SU-DHL-6 (cell line): ENCODE measurements at regions not wholly inside any gene's neighbourhood (a gene's known extent, or its start where the extent isn't known, plus 50 kb on each side); places are given as distances from the start of the nearest gene placed in this dataset.

Experiments used
- H2AFZ ChIP-seq: fragments of 200-600 bp; sonication (generic); 2 replicates; pipeline ENCODE4 v1.6.1; 2014; ENCODE audit warnings: low read depth, mild to moderate bottlenecking, moderate library complexity, mixed read lengths, antibody characterized with exemption, low read length; ENCODE audit not compliant: severe bottlenecking
- H3F3A ChIP-seq: fragments of 200-600 bp; shearing (Covaris generic); 2 replicates; pipeline ENCODE4 v1.6.0; 2016; ENCODE audit warnings: antibody characterized with exemption, mild to moderate bottlenecking; ENCODE audit not compliant: insufficient read depth
- H3K27ac ChIP-seq: fragments of 200-600 bp; sonication (generic); 2 replicates; pipeline ENCODE4 v1.5.1; 2016; ENCODE audit warnings: low read depth, mild to moderate bottlenecking, low read length, moderate library complexity, mixed read lengths
- H3K27me3 ChIP-seq: fragments of 200-600 bp; sonication (generic), shearing (Covaris generic); 2 replicates; pipeline ENCODE4 v1.6.0; 2014; ENCODE audit warnings: mild to moderate bottlenecking, low read length
- H3K36me3 ChIP-seq: fragments of 200-600 bp; sonication (generic); 2 replicates; pipeline ENCODE4 v1.6.1; 2014; ENCODE audit warnings: mild to moderate bottlenecking, low read length, mixed read lengths
- H3K4me2 ChIP-seq: fragments of 300-600, 200-600 bp; shearing (Covaris generic), sonication (generic); 2 replicates; pipeline ENCODE4 v1.6.0; 2014; ENCODE audit warnings: low read length, low read depth, mild to moderate bottlenecking; ENCODE audit not compliant: poor library complexity, severe bottlenecking
- H3K4me3 ChIP-seq: fragments of 200-600 bp; sonication (generic); 2 replicates; pipeline ENCODE4 v1.5.1; 2014; ENCODE audit warnings: antibody characterized with exemption, low read length, mild to moderate bottlenecking, mixed read lengths; ENCODE audit not compliant: insufficient read depth, poor library complexity, severe bottlenecking
- H3K79me2 ChIP-seq: fragments of 200-600 bp; sonication (generic); 2 replicates; pipeline ENCODE4 v1.6.1; 2014; ENCODE audit warnings: mild to moderate bottlenecking, low read length, moderate library complexity; ENCODE audit not compliant: insufficient read depth
- H3K9ac ChIP-seq: fragments of 200-600 bp; sonication (generic); 2 replicates; pipeline ENCODE4 v1.7.0; 2014; ENCODE audit warnings: mild to moderate bottlenecking, low read length
- H3K9me2 ChIP-seq: fragments of 200-600 bp; sonication (generic); replicated peaks from 2 replicates; pipeline ENCODE4 v1.6.1; 2014; ENCODE audit warnings: low read length; ENCODE audit not compliant: insufficient read depth
- H3K9me3 ChIP-seq: fragments of 200-600 bp; sonication (generic); 2 replicates; pipeline ENCODE4 v1.6.1; 2014; ENCODE audit warnings: low read length, mixed read lengths; ENCODE audit not compliant: insufficient read depth
- H4K20me1 ChIP-seq: fragments of 200-600 bp; sonication (generic); 2 replicates; pipeline ENCODE4 v1.6.1; 2014; ENCODE audit warnings: low read depth, mild to moderate bottlenecking, antibody characterized with exemption, low read length, moderate library complexity, mixed read lengths
- EZH2phosphoT487 ChIP-seq: fragments of 200-600 bp; sonication (generic), shearing (Covaris generic); conservative IDR thresholded peaks from 2 replicates; pipeline ENCODE4 v1.6.1; 2018; ENCODE audit warnings: mild to moderate bottlenecking, antibody characterized with exemption, low read length, moderate library complexity, mixed read lengths
- TF ChIP-seq, protein P1 (sequence below): fragments of 200-600 bp; sonication (generic); IDR thresholded peaks from one replicate; pipeline ENCODE4 v1.5.1; 2017; ENCODE audit warnings: antibody characterized with exemption, mild to moderate bottlenecking, low read length, moderate library complexity; ENCODE audit not compliant: insufficient read depth, poor library complexity, severe bottlenecking

DNA sequence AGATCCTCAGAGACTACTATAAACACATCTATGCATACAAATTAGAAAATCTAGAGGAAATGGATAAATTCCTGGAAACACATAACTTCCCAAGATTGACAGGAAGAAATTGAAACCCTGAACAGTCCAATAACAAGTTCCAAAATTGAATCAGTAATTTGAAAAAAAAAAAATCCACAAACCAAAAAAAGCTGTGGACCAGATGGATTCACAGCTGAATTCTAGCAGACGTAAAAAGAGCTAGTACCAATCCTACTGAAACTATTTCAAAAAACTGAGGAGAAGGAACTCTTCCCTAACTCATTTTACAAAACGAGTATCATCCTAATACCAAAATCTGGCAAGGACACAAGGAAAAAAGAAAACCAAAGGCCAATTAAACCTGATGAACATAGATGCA lies 77.0 kb upstream of the FXR1 start:
- Histone ChIP-seq H3K36me3 (no peaks in the 10 kb centered on the region), H3K27me3 (no peaks in the 10 kb centered on the region), H3K4me2 (no peak overlapping the region), H3K9ac (no peak overlapping the region), H3K9me3 (no peaks in the 10 kb centered on the region), H3K79me2 (no peaks in the 10 kb centered on the region), H3K9me2 (no peaks in the 10 kb centered on the region), H3K27ac (no peak overlapping the region), H4K20me1 (no peaks in the 10 kb centered on the region), H3K4me3 (no peak overlapping the region), H2AFZ (no peak overlapping the region), H3F3A (no peaks in the 10 kb centered on the region)
- TF ChIP-seq EZH2phosphoT487: no peak
- TF ChIP-seq, protein P1, sequence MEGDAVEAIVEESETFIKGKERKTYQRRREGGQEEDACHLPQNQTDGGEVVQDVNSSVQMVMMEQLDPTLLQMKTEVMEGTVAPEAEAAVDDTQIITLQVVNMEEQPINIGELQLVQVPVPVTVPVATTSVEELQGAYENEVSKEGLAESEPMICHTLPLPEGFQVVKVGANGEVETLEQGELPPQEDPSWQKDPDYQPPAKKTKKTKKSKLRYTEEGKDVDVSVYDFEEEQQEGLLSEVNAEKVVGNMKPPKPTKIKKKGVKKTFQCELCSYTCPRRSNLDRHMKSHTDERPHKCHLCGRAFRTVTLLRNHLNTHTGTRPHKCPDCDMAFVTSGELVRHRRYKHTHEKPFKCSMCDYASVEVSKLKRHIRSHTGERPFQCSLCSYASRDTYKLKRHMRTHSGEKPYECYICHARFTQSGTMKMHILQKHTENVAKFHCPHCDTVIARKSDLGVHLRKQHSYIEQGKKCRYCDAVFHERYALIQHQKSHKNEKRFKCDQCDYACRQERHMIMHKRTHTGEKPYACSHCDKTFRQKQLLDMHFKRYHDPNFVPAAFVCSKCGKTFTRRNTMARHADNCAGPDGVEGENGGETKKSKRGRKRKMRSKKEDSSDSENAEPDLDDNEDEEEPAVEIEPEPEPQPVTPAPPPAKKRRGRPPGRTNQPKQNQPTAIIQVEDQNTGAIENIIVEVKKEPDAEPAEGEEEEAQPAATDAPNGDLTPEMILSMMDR: no peak

GRCh38 chr3:180836766-180837165 lies 75.7 kb upstream of the FXR1 start:
- H3K79me2 ChIP-seq: no peaks in the 10 kb centered on the region
- H4K20me1 ChIP-seq: no peaks in the 10 kb centered on the region
- H3F3A ChIP-seq: no peaks in the 10 kb centered on the region
- no peak overlapping the region for H3K9ac ChIP-seq
- TF ChIP-seq, protein P1: no peak
- no peak for TF ChIP-seq EZH2phosphoT487
- H3K4me3 ChIP-seq: no peak overlapping the region
- no peak overlapping the region for H2AFZ ChIP-seq
- H3K4me2 ChIP-seq: no peak overlapping the region
- no peaks in the 10 kb centered on the region for H3K9me3 ChIP-seq
- no peaks in the 10 kb centered on the region for H3K9me2 ChIP-seq
- H3K27me3 ChIP-seq: no peaks in the 10 kb centered on the region; the same call in 1 of the 2 replicates
- H3K36me3 ChIP-seq: no peaks in the 10 kb centered on the region
- H3K27ac ChIP-seq: no peak overlapping the region

DNA sequence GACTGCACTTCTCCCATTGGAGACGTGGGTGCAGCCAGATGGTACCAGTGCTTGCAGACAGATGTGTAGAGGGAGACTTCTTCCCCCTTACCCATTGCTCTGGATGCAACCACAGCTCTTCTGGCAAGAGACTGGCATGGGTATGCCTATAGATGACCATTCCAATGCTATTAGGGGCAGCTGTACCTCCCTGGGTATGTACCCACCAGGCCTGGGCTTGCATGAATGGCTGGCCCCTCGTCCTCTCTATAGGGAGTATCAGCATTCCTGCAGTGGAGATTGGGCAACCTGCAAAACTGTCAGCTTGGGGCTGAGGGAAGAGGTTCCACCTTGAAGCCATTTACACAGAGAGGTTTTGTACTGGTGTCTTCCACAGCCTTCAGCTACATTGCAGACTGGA lies 57.6 kb upstream of the FXR1 start:
- H3K27ac ChIP-seq: no peak overlapping the region
- H3K4me3 ChIP-seq: no peak overlapping the region
- no peaks in the 10 kb centered on the region for H4K20me1 ChIP-seq
- no peaks in the 10 kb centered on the region for H3K79me2 ChIP-seq
- no peaks in the 10 kb centered on the region for H3K9me3 ChIP-seq
- H3K27me3 ChIP-seq: no peaks in the 10 kb centered on the region
- TF ChIP-seq, protein P1: no peak
- TF ChIP-seq EZH2phosphoT487: no peak
- H3K4me2 ChIP-seq: no peak overlapping the region
- H3K36me3 ChIP-seq: no peaks in the 10 kb centered on the region
- no peaks in the 10 kb centered on the region for H3F3A ChIP-seq
- no peak overlapping the region for H2AFZ ChIP-seq
- no peaks in the 10 kb centered on the region for H3K9me2 ChIP-seq
- H3K9ac ChIP-seq: no peak overlapping the region
